ENCODE measurements at regions not wholly inside any gene's neighbourhood (a gene's known extent, or its start where the extent isn't known, plus 50 kb on each side); places are given as distances from the start of the nearest gene placed in this dataset.

DNA sequence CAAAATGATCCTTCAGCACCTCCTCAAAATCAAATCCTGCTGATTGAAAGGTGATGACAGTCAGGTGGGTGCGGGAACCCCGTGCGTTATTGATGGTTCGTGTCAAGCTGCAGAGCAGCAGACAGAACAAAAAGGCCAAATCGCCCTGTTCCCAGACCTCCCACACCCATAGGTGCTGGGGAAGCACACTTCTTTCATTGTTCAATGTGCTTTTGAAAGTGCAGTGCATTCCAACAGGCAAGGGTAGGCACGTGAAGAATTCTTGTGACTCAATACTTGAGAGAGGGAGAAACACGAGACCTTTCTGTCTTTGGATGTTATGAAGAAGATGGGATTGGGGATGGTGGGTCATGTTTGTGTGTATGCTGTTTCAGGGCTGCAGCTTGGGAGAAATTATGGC, 514.0 kb downstream of the MCTP2 start:
- Histone ChIP-seq H3K27me3 (replicated peaks; ENCODE audit: insufficient read depth) (no peaks in the 10 kb centered on the region), H3K9me3 (no peaks in the 10 kb centered on the region), H3K4me1 (replicated peaks) (no peaks in the 10 kb centered on the region), H3K36me3 (no peaks in the 10 kb centered on the region), H3K4me3 (no peak overlapping the region), H3K27ac (no peak overlapping the region)
- intact Hi-C loops (cut with DNase I) = no loop called here
- 74% methylated on average over 7 of the region's 7 CpGs for WGBS
- no peak for DNase-seq (ENCODE audit: low spot score)
- TF ChIP-seq, protein P1, sequence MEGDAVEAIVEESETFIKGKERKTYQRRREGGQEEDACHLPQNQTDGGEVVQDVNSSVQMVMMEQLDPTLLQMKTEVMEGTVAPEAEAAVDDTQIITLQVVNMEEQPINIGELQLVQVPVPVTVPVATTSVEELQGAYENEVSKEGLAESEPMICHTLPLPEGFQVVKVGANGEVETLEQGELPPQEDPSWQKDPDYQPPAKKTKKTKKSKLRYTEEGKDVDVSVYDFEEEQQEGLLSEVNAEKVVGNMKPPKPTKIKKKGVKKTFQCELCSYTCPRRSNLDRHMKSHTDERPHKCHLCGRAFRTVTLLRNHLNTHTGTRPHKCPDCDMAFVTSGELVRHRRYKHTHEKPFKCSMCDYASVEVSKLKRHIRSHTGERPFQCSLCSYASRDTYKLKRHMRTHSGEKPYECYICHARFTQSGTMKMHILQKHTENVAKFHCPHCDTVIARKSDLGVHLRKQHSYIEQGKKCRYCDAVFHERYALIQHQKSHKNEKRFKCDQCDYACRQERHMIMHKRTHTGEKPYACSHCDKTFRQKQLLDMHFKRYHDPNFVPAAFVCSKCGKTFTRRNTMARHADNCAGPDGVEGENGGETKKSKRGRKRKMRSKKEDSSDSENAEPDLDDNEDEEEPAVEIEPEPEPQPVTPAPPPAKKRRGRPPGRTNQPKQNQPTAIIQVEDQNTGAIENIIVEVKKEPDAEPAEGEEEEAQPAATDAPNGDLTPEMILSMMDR (IDR thresholded peaks at IDR 0.05) = no peak
- no peak for TF ChIP-seq POLR2A (IDR thresholded peaks at IDR 0.05)
- TF ChIP-seq POLR2AphosphoS5 (IDR thresholded peaks at IDR 0.05) = no peak

DNA sequence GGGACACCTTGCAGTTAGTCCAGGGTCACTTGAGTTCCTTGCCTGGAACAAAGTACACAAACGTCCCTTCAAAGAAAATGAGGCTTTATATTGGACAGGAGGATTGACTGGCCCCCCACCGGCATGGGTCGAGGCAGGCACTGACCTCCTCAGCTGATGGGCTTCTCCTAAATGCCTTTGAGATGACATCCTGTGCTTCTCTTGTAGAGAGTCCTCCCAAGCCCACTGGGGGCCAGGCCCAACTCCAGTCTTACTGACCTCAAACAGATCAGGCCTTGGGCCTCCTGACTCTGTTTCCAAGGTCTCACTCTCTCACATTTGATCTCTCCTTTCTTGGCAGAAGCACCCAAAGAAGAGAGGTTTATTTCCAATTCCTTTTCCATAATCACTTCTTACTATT, 516.1 kb downstream of the MCTP2 start:
- TF ChIP-seq POLR2A (IDR thresholded peaks at IDR 0.05) = no peak
- TF ChIP-seq, protein P1 (IDR thresholded peaks at IDR 0.05) = no peak
- TF ChIP-seq POLR2AphosphoS5 (IDR thresholded peaks at IDR 0.05) = no peak
- Histone ChIP-seq H3K36me3 (no peaks in the 10 kb centered on the region), H3K4me1 (replicated peaks) (no peaks in the 10 kb centered on the region), H3K27me3 (replicated peaks; ENCODE audit: insufficient read depth) (no peaks in the 10 kb centered on the region), H3K4me3 (no peak overlapping the region), H3K9me3 (no peaks in the 10 kb centered on the region), H3K27ac (no peak overlapping the region)
- intact Hi-C loops (cut with DNase I) = no loop called here
- no peak for DNase-seq (ENCODE audit: low spot score)
- 89% methylated on average over 3 of the region's 3 CpGs for WGBS

DNA sequence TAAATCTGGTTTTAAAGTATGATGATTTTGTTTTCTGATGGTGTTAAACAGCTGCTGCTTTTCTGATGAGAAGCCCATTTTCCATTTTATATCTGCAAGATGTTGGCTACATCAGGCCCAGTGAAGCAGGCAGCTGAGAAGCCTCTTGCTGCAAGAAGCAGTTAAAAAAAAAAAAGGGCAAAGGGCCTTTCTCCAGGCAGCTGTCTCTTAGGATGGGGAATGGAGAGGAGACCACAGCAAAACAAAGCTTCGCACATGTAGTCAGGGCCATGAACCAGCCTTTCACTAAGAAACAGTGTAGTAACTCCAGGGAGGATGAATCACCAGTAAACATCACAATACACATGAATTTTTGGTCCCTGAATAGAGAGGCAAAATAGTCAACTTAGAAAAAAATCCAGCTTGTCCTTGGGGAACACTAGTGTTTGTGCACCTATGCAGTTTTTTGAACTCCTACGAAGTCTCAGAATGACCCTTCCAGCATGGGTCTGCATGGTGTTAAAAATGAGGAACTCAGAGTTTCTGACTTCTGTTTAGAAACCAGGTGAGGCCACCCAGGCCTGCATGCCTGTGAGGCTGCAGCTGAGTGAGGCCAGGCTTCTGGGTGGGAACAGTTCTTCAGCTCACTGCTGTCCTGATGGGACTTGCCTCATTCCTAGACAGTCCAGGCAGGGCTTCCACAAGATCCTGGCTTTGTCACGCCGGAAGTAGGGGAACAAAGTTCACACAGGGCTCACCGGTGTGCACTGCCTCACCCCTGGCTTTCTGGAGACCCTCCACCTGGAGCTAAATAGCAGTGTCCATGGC, 518.7 kb downstream of the MCTP2 start:
- no peak for TF ChIP-seq POLR2A (IDR thresholded peaks at IDR 0.05)
- TF ChIP-seq, protein P1 (IDR thresholded peaks at IDR 0.05) = no peak
- TF ChIP-seq POLR2AphosphoS5 (IDR thresholded peaks at IDR 0.05) = no peak
- no peak overlapping the region for H3K27ac ChIP-seq
- no peaks in the 10 kb centered on the region for H3K27me3 ChIP-seq (replicated peaks; ENCODE audit: insufficient read depth)
- H3K9me3 ChIP-seq = no peaks in the 10 kb centered on the region
- no peak overlapping the region for H3K4me3 ChIP-seq
- no peaks in the 10 kb centered on the region for H3K4me1 ChIP-seq (replicated peaks)
- DNase-seq (ENCODE audit: low spot score) = no peak
- no peaks in the 10 kb centered on the region for H3K36me3 ChIP-seq
- 81% methylated on average over 5 of the region's 5 CpGs for WGBS
- intact Hi-C loops (cut with DNase I) = no loop called here

DNA sequence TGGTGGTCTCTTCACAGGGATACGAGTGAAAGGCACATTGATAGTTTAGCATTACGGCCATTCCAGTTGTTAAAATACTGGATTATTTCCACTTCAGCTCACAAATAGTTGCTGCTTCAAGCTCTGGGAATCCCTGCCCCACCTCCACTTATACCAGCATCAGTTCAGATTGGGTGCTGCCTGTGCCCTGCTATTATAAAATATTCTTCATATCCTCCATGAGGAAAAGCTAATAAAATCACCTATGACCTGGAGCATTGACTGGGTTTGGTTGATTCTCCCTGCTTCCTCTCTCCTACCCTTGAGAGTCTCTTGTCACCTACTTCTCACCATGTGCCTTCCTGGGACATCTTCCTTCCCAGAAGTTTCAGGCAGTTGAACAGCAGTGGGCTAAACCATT, 529.0 kb downstream of the MCTP2 start:
- TF ChIP-seq POLR2AphosphoS5 (IDR thresholded peaks at IDR 0.05) (no peak), POLR2A (IDR thresholded peaks at IDR 0.05) (no peak)
- TF ChIP-seq, protein P1 (IDR thresholded peaks at IDR 0.05) = no peak

DNA sequence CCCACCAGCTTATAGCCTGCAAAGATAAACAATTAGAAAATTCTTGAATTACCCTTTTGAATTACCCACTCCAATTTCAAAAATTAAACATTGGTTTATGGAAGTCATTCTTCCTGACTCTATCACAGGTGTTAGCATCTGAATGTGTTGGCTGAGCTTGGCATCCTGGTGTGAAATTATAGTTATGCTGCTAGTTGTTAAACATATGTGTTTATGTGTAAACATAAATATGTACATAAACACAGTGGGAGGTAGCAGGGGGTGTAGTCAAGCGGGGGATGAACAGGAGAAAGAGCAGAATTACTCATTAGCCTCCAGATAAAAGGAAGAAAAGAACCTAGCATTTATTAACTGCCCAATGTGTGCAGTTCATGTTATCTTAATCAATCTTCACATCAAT, 530.2 kb downstream of the MCTP2 start:
- Histone ChIP-seq H3K9me3 (no peaks in the 10 kb centered on the region), H3K4me3 (no peak overlapping the region), H3K4me1 (replicated peaks) (no peaks in the 10 kb centered on the region), H3K36me3 (no peaks in the 10 kb centered on the region), H3K27me3 (replicated peaks; ENCODE audit: insufficient read depth) (no peaks in the 10 kb centered on the region), H3K27ac (no peak overlapping the region)
- intact Hi-C loops (cut with DNase I) = no loop called here
- TF ChIP-seq POLR2A (IDR thresholded peaks at IDR 0.05) (no peak), POLR2AphosphoS5 (IDR thresholded peaks at IDR 0.05) (no peak)
- TF ChIP-seq, protein P1 (IDR thresholded peaks at IDR 0.05) = no peak
- WGBS = 83% methylated on average over 1 of the region's 1 CpG
- no peak for DNase-seq (ENCODE audit: low spot score)

More for the DNA sequence above, 529.0 kb downstream of the MCTP2 start:
- Histone ChIP-seq H3K27ac (no peak overlapping the region), H3K9me3 (no peaks in the 10 kb centered on the region), H3K36me3 (no peaks in the 10 kb centered on the region), H3K27me3 (replicated peaks; ENCODE audit: insufficient read depth) (no peaks in the 10 kb centered on the region), H3K4me3 (no peak overlapping the region), H3K4me1 (replicated peaks) (no peaks in the 10 kb centered on the region)
- no peak for DNase-seq (ENCODE audit: low spot score)
- WGBS = 97% methylated on average over 2 of the region's 2 CpGs
- intact Hi-C loops (cut with DNase I) = no loop called here
